ENCODE measurements at regions not wholly inside any gene's neighbourhood (a gene's known extent, or its start where the extent isn't known, plus 50 kb on each side); places are given as distances from the start of the nearest gene placed in this dataset.

DNA sequence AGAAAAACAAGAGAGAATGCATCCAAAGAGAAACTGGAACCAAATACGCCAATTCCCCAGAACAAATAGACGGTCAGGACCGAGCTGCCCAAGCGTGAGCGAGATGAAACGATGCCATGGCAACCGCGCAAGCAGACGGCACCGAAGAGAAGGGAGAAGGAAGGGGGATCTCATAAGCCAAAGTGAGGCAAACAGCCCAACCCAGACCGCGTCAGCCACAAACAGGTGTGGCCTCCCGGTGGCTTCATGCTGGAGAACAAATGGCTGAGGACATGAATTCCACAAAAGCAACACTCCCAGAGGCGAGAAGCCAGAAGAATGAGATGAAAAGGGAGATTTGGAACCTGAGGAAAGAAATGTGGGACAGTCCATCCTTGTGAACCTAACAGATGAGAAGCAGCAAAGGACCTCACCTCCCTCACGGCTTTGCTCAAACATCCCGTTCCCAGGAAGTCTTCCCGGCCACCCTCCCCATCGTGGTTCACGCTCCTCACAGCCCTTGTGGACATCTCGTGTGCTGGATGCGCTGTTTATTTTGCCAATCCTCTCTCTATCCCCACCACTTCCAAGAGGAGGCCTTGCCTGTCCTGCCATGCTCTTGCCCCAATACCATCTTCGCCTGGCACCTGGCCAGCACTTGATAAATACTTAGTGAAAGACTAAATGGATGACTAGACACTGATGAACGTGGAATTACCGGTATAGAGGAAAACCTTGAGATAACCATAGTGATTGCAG is 89.1 kb upstream of the RTL6 start:
- Histone ChIP-seq H3K4me1 (no peaks in the 10 kb centered on the region), H3K27me3 (peaks cover 0 to 16% (median 6%) of the 10 kb centered on the region in 7 donors), H3K36me3 (no peaks in the 10 kb centered on the region), H3K4me3 (no peak overlapping the region), H3K27ac (no peak overlapping the region), H3K9me3 (peaks cover 0 to 5% (median 0%) of the 10 kb centered on the region in 11 donors)
- no peak for DNase-seq
- WGBS, 2 donors: 51 to 54% methylated on average over 24 of the region's 24 CpGs
- intact Hi-C loops (cut with DNase I): no loop called here
- TF ChIP-seq, protein P1, sequence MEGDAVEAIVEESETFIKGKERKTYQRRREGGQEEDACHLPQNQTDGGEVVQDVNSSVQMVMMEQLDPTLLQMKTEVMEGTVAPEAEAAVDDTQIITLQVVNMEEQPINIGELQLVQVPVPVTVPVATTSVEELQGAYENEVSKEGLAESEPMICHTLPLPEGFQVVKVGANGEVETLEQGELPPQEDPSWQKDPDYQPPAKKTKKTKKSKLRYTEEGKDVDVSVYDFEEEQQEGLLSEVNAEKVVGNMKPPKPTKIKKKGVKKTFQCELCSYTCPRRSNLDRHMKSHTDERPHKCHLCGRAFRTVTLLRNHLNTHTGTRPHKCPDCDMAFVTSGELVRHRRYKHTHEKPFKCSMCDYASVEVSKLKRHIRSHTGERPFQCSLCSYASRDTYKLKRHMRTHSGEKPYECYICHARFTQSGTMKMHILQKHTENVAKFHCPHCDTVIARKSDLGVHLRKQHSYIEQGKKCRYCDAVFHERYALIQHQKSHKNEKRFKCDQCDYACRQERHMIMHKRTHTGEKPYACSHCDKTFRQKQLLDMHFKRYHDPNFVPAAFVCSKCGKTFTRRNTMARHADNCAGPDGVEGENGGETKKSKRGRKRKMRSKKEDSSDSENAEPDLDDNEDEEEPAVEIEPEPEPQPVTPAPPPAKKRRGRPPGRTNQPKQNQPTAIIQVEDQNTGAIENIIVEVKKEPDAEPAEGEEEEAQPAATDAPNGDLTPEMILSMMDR (IDR thresholded peaks at IDR 0.05): no peak
- ATAC-seq: no peak

DNA sequence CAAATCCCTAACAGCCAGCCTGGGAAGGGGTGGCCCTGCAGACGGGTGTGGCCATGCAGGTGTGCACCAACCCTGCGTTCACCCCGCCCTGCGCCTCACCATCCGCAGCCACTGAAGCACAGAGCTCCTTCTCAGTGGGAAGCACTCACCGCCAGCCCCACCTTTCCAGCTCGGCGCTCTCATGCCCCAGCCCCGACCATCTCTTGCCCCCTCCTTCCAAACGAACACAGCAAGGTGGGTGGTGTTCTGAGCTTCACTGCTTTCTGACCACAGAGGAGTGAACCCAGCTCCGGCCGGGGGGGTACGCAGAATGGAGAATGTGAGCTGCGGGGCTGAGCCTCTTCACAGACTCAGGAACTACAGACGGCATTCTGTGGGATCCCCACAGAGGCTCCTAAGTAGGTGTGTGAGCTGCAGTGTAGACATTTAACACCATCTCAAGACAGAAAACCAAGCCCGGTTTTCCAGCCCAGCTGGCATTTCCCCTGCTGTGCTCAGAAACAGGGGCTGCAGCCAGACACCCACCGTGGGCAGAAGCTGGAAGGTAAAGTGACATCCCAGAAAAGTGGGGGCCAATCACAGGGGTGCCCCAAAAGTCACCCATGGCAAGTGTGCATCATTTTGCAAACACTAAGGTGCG is 88.4 kb upstream of the RTL6 start:
- TF ChIP-seq, protein P1 (IDR thresholded peaks at IDR 0.05): no peak
- intact Hi-C loops (cut with DNase I): no loop called here
- DNase-seq: no peak
- Histone ChIP-seq H3K27me3 (peaks cover 0 to 16% (median 6%) of the 10 kb centered on the region in 7 donors), H3K4me3 (no peak overlapping the region), H3K4me1 (no peaks in the 10 kb centered on the region), H3K9me3 (peaks cover 0 to 5% (median 0%) of the 10 kb centered on the region in 11 donors), H3K36me3 (no peaks in the 10 kb centered on the region), H3K27ac (no peak overlapping the region)
- no peak for ATAC-seq
- WGBS, 2 donors: 58 to 64% methylated on average over 18 of the region's 18 CpGs

- H3K27me3 ChIP-seq: peaks cover 0 to 16% (median 6%) of the 10 kb centered on the region in 7 donors
- 84 to 88% methylated on average over 20 of the region's 20 CpGs for WGBS, 2 donors
- intact Hi-C loops (cut with DNase I): no loop called here
Observed at GRCh38 chr22:44585559-44586350, 87.7 kb upstream of the RTL6 start.

More at GRCh38 chr22:44585559-44586350, 87.7 kb upstream of the RTL6 start:
- H3K4me3 ChIP-seq: no peak overlapping the region
- peaks cover 0 to 5% (median 0%) of the 10 kb centered on the region in 11 donors for H3K9me3 ChIP-seq
- DNase-seq (no peak), ATAC-seq (no peak)
- no peaks in the 10 kb centered on the region for H3K4me1 ChIP-seq
- no peaks in the 10 kb centered on the region for H3K36me3 ChIP-seq
- no peak overlapping the region for H3K27ac ChIP-seq
- TF ChIP-seq, protein P1 (IDR thresholded peaks at IDR 0.05): no peak
